ENCODE measurements at regions not wholly inside any gene's neighbourhood (a gene's known extent, or its start where the extent isn't known, plus 50 kb on each side); places are given as distances from the start of the nearest gene placed in this dataset.

DNA sequence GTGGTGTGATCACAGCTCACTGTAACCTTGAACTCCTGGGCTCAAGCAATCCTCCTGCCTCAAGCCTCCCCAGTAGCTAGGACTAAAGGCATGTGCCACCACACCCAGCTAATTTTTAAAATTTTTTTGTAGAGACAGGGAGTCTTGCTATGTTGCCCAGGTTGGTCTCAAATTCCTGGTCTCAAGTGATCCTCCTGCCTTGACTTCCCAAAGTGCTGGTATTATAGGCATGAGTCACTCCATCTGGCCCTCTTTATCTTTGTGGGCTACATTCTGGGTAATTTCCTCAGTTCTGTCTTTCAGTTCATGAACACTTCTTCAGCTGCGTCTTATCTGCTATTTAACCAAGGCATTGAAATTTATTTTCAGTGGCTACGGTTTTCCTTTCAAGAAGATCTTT lies 196.6 kb upstream of the IER5L start:
- TF ChIP-seq CTCF (IDR thresholded peaks at IDR 0.05) (no peak), POLR2AphosphoS5 (IDR thresholded peaks at IDR 0.05) (no peak)
